ENCODE measurements at regions not wholly inside any gene's neighbourhood (a gene's known extent, or its start where the extent isn't known, plus 50 kb on each side); places are given as distances from the start of the nearest gene placed in this dataset.

DNA sequence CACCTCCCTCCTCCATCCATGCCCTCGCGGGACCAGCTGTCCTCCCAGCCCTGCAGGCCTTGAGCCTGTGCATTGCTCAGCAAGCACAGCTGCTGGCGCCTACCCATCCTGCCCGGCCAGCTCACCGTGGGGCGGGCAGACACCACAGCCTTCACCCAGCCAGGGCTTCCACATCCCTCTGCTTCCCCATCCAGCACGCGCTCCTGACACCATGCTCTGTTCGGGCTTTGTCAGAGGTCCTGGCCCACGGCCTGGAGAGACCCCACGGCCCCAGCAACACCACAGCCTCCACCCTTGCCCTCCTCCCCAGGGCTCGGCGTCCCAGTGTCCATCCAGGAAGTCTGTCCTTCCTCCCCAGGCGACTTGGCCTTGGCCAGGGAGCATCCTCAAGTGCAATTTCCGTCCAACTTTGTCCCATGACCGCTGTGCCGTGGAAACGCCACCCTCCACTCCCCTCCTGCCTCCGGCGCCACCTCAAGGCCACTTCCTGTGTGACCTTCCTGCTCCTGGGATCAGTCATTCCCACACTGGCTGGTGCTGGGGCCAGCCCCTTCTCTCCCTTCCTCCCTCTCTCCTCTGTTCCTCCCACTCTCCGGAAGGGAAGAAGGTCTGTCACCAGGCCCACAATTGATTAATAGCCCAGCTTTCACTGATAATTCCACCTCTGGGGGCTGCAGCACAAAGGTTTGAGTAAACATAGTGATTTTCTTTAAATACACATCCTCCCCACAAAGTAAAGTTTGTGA, 71.5 kb upstream of the SMNDC1 start (continued):
- 0 out of 2 replicates have a peak, but pooled peaks have one; percentile 23 for TF ChIP-seq NRL (CRISPR knock-in tag; IDR thresholded peaks at IDR 0.05; ENCODE audit: borderline replicate concordance)
- TF ChIP-seq, protein P1, sequence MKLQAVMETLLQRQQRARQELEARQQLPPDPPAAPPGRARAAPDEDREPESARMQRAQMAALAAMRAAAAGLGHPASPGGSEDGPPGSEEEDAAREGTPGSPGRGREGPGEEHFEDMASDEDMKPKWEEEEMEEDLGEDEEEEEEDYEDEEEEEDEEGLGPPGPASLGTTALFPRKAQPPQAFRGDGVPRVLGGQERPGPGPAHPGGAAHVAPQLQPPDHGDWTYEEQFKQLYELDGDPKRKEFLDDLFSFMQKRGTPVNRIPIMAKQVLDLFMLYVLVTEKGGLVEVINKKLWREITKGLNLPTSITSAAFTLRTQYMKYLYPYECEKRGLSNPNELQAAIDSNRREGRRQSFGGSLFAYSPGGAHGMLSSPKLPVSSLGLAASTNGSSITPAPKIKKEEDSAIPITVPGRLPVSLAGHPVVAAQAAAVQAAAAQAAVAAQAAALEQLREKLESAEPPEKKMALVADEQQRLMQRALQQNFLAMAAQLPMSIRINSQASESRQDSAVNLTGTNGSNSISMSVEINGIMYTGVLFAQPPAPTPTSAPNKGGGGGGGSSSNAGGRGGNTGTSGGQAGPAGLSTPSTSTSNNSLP (IDR thresholded peaks at IDR 0.05; ENCODE audit: low read depth, low read length), result no peak
- TF ChIP-seq, protein P2, sequence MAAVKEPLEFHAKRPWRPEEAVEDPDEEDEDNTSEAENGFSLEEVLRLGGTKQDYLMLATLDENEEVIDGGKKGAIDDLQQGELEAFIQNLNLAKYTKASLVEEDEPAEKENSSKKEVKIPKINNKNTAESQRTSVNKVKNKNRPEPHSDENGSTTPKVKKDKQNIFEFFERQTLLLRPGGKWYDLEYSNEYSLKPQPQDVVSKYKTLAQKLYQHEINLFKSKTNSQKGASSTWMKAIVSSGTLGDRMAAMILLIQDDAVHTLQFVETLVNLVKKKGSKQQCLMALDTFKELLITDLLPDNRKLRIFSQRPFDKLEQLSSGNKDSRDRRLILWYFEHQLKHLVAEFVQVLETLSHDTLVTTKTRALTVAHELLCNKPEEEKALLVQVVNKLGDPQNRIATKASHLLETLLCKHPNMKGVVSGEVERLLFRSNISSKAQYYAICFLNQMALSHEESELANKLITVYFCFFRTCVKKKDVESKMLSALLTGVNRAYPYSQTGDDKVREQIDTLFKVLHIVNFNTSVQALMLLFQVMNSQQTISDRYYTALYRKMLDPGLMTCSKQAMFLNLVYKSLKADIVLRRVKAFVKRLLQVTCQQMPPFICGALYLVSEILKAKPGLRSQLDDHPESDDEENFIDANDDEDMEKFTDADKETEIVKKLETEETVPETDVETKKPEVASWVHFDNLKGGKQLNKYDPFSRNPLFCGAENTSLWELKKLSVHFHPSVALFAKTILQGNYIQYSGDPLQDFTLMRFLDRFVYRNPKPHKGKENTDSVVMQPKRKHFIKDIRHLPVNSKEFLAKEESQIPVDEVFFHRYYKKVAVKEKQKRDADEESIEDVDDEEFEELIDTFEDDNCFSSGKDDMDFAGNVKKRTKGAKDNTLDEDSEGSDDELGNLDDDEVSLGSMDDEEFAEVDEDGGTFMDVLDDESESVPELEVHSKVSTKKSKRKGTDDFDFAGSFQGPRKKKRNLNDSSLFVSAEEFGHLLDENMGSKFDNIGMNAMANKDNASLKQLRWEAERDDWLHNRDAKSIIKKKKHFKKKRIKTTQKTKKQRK (IDR thresholded peaks at IDR 0.05; ENCODE audit: low read length), result no peak
- peak; percentile 79 for TF ChIP-seq GABPB1 (CRISPR knock-in tag; IDR thresholded peaks at IDR 0.05)
- TF ChIP-seq SOX13 (IDR thresholded peaks at IDR 0.05), result no peak
- 0 out of 4 replicates have a peak, but pooled peaks of 1 of the 2 experiments have one; percentile 25 for TF ChIP-seq SOX13 (CRISPR knock-in tag; conservative IDR thresholded peaks at IDR 0.05 in 1 of 2, IDR thresholded peaks at IDR 0.05 in 1 of 2)
- TF ChIP-seq SALL1 (CRISPR knock-in tag; IDR thresholded peaks at IDR 0.05), result peak; percentile 47; the same call in 1 of the 2 replicates
- no peak for TF ChIP-seq HOXA3 (CRISPR knock-in tag; IDR thresholded peaks at IDR 0.05)
- TF ChIP-seq, protein P3, sequence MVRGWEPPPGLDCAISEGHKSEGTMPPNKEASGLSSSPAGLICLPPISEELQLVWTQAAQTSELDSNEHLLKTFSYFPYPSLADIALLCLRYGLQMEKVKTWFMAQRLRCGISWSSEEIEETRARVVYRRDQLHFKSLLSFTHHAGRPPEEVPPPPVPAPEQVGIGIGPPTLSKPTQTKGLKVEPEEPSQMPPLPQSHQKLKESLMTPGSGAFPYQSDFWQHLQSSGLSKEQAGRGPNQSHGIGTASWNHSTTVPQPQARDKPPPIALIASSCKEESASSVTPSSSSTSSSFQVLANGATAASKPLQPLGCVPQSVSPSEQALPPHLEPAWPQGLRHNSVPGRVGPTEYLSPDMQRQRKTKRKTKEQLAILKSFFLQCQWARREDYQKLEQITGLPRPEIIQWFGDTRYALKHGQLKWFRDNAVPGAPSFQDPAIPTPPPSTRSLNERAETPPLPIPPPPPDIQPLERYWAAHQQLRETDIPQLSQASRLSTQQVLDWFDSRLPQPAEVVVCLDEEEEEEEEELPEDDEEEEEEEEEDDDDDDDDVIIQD (CRISPR knock-in tag; IDR thresholded peaks at IDR 0.05; ENCODE audit: low read depth), result 0 out of 2 replicates have a peak, but pooled peaks have one; percentile 42
- TF ChIP-seq ZFY (CRISPR knock-in tag; IDR thresholded peaks at IDR 0.05), result no peak
- peak; percentile 75 for TF ChIP-seq MED1 (CRISPR knock-in tag; IDR thresholded peaks at IDR 0.05)
- TF ChIP-seq GABPA (IDR thresholded peaks at IDR 0.05; ENCODE audit: low read depth, low read length), result peak; percentile 40
- TF ChIP-seq GABPA (CRISPR knock-in tag; IDR thresholded peaks at IDR 0.05; ENCODE audit: low read depth), result peak; percentile 79
- peak; percentile 14; the same call in 1 of the 2 replicates for TF ChIP-seq HNF4A (CRISPR knock-in tag; IDR thresholded peaks at IDR 0.05)
- no peak for TF ChIP-seq ZNF839 (CRISPR knock-in tag; IDR thresholded peaks at IDR 0.05; ENCODE audit: borderline replicate concordance)
- TF ChIP-seq SOX5 (CRISPR knock-in tag; IDR thresholded peaks at IDR 0.05; ENCODE audit: borderline replicate concordance), result 0 out of 2 replicates have a peak, but pooled peaks have one; percentile 7
- TF ChIP-seq HDAC1 (CRISPR knock-in tag; IDR thresholded peaks at IDR 0.05), result peak; percentile 40; the same call in 1 of the 2 replicates
- peak; percentile 48; the same call in 1 of the 2 replicates for TF ChIP-seq ZNF350 (CRISPR knock-in tag; IDR thresholded peaks at IDR 0.05; ENCODE audit: borderline replicate concordance, low read depth)
- TF ChIP-seq KDM2A (CRISPR knock-in tag; IDR thresholded peaks at IDR 0.05; ENCODE audit: borderline replicate concordance, low read depth), result 0 out of 2 replicates have a peak, but pooled peaks have one; percentile 30
- TF ChIP-seq HNRNPUL1 (IDR thresholded peaks at IDR 0.05; ENCODE audit: low read depth, low read length), result no peak
- TF ChIP-seq, protein P4, sequence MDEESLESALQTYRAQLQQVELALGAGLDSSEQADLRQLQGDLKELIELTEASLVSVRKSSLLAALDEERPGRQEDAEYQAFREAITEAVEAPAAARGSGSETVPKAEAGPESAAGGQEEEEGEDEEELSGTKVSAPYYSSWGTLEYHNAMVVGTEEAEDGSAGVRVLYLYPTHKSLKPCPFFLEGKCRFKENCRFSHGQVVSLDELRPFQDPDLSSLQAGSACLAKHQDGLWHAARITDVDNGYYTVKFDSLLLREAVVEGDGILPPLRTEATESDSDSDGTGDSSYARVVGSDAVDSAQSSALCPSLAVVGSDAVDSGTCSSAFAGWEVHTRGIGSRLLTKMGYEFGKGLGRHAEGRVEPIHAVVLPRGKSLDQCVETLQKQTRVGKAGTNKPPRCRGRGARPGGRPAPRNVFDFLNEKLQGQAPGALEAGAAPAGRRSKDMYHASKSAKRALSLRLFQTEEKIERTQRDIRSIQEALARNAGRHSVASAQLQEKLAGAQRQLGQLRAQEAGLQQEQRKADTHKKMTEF (CRISPR knock-in tag; IDR thresholded peaks at IDR 0.05), result 0 out of 2 replicates have a peak, but pooled peaks have one; percentile 29
- no peak for TF ChIP-seq NFYB (CRISPR knock-in tag; IDR thresholded peaks at IDR 0.05)

All from HepG2 (cell line).